Posterior cingulate gyrus (tissue), 11 donors: ENCODE measurements at regions not wholly inside any gene's neighbourhood (a gene's known extent, or its start where the extent isn't known, plus 50 kb on each side); places are given as distances from the start of the nearest gene placed in this dataset.

Experiments
- DNase-seq, 10 donors: peaks; one replicate each; pipeline versions ENCODE4 v3.0.0 to v3.0.0-alpha.2; 2020 to 2021; ENCODE audit warnings: mixed read lengths in 3 of 10
- intact Hi-C: fragments of 100-400 bp; cut with DNase I; formaldehyde crosslinking; loops from one replicate; pipeline ENCODE4 v1.15.1; 2023

DNA sequence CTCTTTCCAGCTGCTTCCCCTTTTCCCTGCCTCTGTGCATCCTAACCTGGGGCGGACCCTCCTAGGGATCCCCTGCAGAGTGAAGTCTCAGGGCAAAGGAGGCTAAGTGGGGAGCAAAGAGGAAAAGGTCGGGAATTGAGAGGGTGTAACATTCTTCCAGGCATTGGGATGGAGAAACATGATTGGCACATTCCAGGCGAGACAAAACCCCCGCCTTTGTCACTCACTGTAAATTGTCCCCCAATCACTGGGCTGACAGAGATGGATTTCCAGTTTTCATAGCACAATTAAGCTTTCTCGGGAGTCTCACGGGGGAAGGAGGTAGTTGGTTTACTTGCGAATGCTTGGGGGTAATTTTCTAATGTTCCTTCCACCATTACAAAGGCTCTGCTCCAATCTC, 74.9 kb downstream of the MIAT start:
- intact Hi-C loops: no loop called here
- DNase-seq: no peak

DNA sequence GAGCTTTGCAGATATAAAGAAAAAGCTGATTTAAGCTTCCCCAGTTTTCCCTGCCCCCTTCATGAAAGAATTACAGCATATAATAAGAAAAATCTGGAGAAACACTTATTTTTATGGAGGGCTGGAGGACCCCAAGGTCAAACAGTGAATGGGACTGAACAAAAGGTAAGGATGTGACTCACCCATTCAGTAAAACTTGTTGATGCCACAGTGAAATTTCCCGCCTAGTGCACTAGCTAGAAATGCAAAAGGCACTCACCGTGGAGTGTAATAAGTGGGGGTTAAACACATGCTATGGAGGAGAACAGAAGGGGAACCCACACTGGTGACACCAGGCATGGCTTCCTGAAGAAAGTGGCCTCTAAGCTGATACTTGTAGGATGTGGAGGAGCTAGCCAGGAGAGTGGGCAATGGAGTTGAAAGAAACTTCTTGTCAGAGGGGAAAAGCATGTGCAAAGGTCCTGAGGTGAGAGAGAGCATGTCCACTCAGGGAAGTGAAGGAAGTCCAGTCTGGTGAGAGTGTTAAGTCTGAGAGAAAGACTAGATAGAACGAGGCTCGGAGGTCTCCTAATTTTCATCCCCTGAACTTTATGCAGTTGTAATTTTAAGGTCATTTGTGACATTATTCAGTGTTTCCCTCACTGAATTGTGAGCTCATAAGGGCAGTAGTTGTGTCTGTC, 77.1 kb downstream of the MIAT start:
- DNase-seq: no peak
- intact Hi-C loops: no loop called here

DNA sequence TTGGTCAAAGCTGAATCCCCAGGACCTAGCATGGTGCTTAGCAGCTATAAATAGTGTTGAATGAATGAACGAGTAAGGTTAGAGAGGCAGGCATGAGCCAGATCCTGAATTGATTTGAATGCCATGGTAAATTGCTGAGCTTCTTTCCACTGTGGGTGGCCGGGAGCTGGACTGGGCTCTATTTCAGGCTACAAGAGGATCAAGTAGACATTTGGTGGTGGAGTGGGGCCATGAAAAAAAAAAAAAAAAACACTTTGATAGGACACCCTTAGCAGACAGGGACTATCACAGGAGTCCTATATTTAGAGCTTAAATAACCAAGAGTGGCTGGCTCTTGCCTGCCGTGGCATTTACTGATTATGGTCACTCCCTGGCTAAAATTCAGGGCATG, 77.6 kb downstream of the MIAT start:
- intact Hi-C loops: no loop called here
- DNase-seq: no peak

DNA sequence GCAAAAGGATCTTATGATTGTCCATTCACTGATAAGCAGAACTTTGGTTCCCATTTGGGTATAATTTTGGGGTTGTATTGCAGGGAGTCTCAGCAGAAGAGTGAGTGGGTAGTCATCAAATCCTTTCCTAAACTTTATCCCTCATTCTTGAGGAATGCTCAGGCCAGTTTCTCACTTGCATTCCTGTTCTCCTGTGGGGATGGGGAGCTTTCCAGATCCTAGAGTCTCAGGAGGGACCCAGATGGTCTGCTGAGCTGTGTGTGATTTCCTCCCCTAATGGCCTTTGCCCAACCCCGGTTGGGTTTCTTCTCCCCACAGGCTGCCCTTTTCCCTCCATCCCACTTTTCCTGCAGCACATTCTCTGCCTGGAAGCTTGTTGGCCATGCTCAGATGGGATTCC, 79.9 kb downstream of the MIAT start:
- no peak for DNase-seq
- intact Hi-C loops: no loop called here

DNA sequence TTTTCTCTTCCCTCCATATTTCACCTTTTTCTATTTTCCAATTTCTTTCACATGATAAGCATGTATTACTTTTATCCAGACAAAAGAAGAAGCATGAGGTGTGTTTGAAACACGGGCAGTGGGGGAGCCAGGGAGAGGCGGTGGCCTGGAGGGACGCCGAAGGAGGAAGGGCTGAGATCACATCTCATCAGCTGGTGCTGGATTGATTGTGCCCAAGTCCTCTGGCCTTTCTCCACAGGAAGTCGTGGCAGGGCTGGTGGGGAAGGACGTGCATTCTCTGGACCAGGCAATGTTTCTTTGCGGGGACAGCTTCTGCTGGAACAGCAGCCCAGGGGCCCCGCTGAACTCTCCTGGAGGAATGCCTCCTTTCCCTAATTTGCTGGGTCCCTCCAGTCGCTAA, 82.9 kb downstream of the MIAT start:
- no peak for DNase-seq
- intact Hi-C loops: no loop called here

DNA sequence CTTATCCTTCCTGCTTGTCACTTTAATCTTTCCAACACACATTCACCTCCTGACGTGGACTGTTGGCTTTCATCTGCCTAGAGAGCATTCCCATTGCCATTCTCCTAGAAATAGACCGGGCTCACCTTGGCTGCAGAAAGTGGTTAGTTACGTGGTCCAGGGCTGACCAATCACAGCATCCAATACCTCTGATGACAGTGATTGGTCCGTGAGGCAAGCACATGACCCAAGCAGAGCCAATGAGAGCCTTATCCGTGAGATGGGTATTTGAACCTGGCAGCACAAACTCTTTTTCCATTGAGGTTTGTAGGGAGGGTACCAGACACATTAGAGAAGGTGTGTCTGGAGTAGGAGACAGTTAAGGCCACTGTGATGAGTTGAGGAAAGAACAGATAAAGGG, 85.8 kb downstream of the MIAT start:
- DNase-seq: no peak
- intact Hi-C loops: no loop called here

DNA sequence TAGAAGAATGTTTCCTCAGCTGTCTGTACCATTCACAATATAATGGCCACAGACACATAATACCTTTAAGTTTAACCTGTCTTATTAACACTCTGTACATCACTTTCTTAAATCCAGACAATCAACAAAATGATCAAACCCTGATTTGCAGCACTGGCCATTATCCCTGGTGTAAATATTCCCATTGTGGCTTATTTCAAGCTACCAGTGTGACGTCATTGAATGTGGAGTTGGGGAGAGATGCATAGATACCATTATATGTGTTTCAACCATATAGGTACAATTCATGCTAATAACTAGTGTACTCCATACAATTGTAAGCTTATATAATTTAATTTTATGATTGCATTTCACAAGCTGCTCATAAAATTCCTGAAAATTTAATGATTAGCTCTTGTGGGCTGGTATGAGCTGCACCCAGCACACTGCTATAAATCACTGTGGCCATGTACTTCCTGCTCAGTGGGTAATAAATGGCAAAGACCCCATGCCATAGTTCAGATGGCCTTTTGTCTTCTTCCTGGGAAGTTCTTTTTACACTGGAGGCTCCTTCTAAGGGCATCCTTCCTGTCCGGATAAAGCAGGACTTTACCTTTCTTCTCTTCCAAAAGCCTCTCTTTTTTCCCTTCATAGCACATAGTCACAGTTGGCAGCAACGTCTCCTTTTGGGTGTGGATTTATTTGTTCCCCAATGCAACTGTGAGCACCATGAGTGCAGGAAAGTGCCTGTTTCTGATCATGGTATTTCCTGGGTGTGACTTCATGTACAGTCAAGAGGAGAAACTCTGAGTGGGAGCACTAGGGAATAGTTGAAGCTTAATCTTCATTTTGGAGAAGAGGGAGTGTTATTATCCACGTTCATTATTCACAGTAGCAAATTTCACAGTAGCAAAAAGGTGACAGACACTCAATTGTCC, 87.8 kb downstream of the MIAT start:
- intact Hi-C loops: no loop called here
- DNase-seq: no peak

DNA sequence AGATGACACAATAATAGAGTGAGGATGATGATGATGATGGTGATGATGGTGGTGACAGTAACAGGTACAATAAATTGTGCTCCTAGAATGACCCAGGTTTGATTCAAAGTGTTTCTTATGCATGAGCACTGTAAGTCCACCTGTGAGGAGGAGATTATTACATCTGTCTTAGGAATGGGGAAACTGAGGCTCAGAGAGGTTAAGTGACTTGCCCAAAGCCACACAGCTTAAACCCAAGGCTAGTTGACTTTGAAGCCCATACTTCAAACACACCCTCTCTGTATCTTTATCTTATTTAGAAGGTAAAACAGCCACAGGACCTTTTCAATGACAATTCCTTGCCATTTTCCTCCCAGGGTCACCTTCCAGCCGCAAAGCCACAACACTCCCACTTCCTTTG, 88.9 kb downstream of the MIAT start:
- intact Hi-C loops: no loop called here
- no peak for DNase-seq

DNA sequence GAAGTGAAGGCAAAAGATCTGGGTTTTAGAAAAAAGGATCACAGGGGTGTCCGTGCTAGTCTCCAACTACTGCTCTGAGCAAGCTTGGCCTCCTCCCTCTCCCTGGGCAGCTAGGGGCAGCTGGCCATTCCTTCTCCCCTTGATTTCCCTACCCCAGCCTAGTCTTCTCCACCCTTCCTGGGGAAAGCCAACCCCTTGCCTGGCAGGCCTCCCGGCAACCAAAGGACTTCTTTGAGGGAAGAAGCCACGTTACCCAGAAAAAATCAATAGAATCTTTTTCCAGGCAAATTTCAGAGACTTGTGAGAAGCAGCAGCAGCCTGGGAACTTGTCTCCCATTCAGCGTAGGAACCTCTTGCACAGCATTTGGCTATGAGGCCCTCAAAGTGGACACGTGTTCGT, 91.5 kb downstream of the MIAT start:
- DNase-seq: peak in 8 of 10 donors; percentile 9 to 90 (median 44)
- intact Hi-C loops: no loop called here

DNA sequence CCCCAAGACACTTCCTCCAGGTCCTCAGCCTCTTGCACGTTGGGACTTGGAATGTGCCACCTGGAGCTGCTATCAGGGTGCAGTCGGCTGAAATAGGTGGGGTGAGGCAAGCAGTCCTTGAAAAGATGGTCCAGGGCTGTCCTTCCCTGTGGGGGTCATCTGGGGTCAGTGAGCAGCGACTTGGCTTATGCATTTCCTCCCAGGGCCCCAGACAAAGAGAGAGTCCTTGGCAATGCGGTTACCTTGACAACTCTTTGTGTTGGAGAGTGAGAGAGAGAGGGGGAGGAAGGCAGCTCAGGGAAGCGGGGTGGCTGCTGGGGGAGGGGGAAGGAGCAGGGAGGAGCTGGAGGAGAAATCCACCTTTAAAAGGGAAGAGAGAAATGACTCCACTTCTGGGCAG, 93.8 kb downstream of the MIAT start:
- intact Hi-C loops: no loop called here
- peak in 4 of 10 donors; percentile 15 to 82 (median 19) for DNase-seq

DNA sequence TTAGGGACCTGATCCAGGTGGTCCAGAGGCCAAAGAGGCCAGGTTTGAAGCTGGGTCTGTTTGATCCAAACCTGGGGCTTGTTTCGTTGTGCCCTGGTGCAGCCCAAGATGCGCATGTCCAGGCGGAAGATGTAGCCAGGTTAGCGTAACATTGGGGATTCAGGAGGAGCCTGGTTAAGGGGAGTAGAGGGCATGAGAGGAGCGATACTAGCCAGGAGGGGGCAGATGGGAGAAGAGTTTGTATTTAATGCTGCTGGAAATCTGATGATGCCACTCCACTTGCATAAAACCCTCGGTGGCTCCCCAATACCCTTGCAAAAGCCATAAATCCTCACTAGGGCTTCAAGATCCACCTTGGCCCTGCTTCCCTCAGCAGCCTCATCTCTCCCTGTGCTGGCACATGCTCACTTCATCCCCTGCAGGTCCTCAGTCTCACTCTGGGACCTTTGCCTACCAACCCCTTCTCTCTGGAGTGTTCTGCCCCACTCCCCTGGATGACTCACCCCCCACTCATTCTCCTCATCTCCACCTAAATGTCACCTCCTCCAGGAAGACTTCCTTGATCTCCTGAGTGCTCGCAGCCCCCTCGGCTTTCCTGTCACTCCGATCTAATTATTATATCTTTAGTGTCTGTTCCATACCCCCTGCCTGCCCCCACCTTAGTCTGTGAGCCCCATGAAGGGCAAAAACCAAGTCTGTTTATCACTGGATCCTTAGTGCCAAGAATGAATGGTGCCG, 95.9 kb downstream of the MIAT start:
- intact Hi-C loops: no loop called here
- DNase-seq: no peak

DNA sequence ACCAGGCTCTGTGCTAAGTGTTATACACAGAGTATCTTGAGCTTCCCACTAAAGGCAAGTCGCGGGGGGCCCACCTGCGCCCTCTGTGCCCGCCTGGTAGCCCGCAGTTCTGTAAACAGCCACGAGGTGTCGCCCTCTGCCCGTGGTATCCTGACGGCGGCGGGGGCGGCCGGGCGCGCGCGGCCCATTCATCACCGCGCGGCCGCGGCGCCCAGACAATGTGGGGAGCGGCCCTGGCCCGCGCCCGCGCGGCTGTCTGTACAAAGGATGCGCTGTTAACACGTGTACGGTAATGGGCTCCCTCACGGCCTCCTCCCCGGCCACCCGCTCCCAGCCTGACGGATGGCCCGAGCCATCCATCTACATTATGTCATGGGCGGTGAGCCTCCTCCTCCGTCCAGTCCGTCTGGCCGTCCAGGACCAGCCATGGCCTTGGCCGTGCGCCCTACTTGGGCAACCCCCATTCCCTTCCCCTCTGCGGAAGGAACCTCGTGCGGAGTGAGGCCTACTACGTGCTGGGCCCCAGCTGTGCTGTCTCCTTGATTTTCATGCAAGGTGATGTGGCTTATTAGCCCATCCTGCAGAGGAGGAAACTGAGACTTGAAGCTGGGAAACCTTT, 99.4 kb downstream of the MIAT start:
- peak in 9 of 10 donors; percentile 40 to 94 (median 66) for DNase-seq
- intact Hi-C loops: loop anchor here (2.0 to 5.0 kb wide), 3 partner anchors 1048 to 1252 kb away; no protein-coding TSS in a partner anchor

DNA sequence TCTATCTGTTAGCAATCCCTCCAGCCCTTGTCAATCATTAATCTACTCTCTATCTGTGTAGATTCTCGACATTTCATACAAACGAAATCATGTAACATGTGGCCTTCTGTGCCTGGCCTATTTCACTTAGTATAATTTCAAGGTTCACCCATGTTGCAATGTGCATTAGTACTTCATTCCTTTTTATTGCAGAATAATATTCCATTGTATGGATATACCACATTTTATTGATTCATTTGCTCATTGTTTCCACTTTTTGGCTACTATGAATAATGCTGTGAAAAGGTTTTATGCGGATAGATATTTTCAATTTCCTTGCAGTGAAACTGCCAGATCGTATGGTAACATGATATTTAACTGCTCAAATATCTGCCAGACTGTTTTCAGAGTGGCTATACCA, 100.1 kb downstream of the MIAT start:
- DNase-seq: no peak
- intact Hi-C loops: loop anchor here (2.0 to 5.0 kb wide), 3 partner anchors 1047 to 1251 kb away; no protein-coding TSS in a partner anchor

DNA sequence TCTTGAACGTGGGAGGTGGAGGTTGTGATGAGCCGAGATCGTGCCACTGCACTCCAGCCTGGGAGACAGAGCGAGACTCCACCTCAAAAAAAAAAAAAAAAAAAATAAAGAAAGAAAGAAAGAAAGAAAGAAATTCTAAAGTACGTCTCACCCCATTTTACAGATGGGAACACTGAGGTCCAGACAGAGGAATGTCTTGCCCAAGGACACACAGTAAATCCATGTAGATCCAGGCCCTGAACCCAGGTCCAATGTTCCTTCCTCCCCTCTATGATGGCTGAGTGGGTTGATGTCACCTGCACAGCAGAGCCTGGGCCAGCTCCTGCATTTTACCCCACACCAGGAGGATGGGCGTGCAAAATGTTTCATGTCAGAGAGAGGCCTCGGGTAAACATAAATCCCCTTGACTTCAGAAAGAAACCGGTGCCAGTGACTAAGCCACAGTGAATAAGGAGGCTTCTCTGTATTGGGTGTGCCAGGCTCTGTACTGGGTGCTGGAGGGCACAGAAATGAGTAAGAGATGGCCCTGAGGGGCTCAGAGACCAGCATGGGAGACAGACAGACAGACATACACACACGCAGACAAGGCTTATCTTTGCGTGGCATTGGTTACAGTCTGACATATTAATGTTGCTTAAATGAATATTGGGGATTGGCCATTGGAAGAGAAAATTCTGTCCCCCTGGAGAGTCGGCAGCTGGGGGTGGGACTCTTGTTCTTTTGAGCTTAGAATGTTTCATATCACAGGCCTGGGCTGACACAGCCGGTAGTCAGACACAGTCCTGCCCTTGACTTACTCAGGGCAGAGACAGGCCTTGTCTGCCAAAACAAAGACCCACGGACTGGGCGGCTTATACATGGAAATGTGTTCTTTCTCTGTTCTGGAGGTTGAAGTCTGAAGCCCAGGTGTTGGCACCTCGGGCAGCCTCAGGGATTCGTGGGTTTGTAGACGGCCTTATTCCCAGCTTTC, 105.4 kb downstream of the MIAT start:
- no peak for DNase-seq
- intact Hi-C loops: no loop called here

DNA sequence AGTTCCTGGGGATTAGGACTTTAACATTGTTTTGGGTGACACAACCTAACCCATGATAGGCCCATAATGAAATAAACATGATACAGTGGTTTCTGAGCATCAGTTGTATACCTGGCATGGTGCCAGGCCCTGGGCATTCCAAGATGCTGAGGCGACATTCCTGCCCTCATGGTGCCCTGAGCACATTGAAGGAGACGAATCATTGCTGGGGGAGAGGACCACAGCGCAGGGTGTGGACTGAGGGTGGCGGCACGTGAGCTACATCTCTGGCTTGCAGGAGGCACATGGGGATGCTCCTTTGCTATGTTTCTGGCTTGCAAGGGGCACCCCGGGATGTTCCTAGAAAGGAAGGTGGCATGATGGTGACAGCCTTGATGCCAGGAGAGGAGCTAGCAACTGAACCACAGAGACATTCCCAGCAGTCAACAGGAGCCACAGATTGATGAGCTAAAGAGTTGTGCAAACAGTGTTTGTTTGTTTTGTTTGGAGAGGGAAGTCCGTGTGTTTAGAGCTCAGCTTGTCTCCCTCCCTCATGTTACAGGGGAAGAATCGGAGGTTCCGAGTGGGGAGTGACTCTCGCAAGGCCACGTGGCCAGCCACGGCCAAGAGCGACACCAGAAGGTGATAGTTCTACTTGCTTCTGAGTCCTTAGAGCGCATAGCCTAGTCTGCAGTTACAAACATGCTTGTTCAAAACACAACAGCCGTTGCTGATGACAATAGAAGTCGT, 106.4 kb downstream of the MIAT start:
- intact Hi-C loops: no loop called here
- DNase-seq: peak in 2 of 10 donors; percentile 21 to 83

DNA sequence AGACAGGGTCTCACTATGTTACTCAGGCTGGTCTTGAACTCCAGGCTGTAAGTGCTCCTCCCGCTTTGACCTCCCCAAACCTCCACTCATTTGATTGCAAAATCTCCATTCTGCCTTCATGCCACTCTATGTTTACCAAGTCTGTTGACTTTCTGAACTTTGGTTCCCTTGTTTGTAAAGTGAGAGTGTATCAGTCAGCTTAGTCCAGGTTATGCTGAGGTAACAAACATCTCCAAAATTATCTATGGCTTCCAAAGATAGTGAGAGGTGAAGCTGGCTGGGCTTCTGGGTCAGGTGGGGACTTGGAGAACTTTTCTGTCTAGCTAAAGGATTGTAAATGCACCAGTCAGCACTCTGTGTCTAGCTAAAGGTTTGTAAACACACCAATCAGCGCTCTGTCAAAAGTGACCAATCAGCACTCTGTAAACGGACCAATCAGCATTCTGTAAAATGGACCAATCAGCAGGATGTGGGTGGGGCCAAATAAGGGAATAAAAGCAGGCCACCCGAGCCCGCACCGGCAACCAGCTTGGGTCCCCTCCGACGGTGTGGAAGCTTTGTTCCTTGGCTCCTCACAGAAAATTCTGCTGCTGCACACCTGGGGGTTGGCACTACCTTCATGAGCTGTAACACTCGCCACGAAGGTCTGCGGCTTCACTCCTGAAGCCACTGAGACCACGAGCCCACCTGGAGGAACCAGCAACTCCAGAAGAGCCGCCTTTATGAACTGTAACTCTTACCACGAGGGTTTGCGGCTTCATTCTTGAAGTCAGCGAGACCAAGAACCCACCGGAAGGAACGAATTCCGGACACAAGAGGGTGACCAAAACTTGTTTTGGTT, 109.3 kb downstream of the MIAT start:
- intact Hi-C loops: no loop called here
- no peak for DNase-seq

DNA sequence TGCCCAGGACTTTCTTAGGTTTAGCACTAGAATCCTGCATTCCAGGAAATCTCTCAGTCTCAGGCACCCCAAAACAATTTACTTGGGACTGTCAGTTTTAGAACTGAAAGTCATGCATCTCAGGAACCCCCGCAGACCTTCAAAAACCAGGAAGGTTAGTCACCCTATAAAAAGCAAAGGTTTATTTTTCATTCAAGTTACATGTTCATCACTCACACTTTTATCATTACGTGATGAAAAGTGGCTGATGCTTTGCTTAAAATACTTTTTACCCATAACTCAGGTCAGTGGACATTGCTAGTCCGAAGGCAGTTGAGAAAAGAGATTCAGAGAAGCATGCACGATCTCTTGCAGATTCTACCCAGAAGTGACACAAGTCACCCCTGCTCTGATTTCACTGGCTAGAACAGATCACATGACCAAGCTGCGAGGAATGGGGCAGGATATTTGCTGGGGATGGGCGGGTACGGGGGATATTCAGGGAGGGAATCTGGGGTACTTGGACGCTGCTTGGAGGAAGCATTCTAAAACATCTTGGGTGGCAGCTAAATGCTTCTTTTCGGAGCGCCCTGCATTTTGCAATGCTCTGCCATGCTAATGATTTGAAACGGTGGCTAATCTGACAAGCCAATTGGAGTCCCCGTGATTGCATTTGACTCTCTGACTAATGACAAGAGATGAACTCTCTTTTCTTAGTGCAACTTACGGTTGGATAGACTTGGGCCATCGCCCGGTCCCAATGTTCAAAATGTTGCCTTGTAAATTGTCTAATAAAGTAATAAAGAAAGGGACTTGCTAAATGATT, 110.2 kb downstream of the MIAT start:
- intact Hi-C loops: no loop called here
- DNase-seq: no peak
